GM08714 (cell line): ENCODE measurements at regions not wholly inside any gene's neighbourhood (a gene's known extent, or its start where the extent isn't known, plus 50 kb on each side); places are given as distances from the start of the nearest gene placed in this dataset.
"Not testable (repeated sequence)": the region's sequence is repeated elsewhere in the genome, so short reads cannot be mapped to it uniquely, and the experiment has no call there.

ENCODE experiments used
- H3K4me3 ChIP-seq: fragments of 200-500 bp; sonication (Bioruptor generic); 2 replicates; pipeline ENCODE4 v1.5.1; 2014; ENCODE audit warnings: mild to moderate bottlenecking, low read length, inconsistent platforms
- ZNF274 ChIP-seq: IDR thresholded peaks from 2 replicates; pipeline ENCODE4 v1.6.1; 2012; ENCODE audit warnings: mild to moderate bottlenecking, low read depth, low read length

GRCh38 chrX:825991-826390, 195.4 kb downstream of the SHOX start:
- TF ChIP-seq ZNF274 = no peak
- no peak overlapping the region for H3K4me3 ChIP-seq

- H3K4me3 ChIP-seq = not testable (repeated sequence)
Observed at GRCh38 chrX:823073-823472, 192.5 kb downstream of the SHOX start.

GRCh38 chrX:821327-822107, 190.9 kb downstream of the SHOX start:
- no peak overlapping the region for H3K4me3 ChIP-seq
- TF ChIP-seq ZNF274 = no peak

- H3K4me3 ChIP-seq = no peak overlapping the region
- TF ChIP-seq ZNF274 = no peak
Observed at GRCh38 chrX:819684-820083, 189.1 kb downstream of the SHOX start.

GRCh38 chrX:817759-818300, 187.2 kb downstream of the SHOX start:
- no peak for TF ChIP-seq ZNF274
- no peak overlapping the region for H3K4me3 ChIP-seq

- not testable (repeated sequence) for H3K4me3 ChIP-seq
Observed at GRCh38 chrX:817147-817546, 186.6 kb downstream of the SHOX start.

- no peak overlapping the region for H3K4me3 ChIP-seq
- TF ChIP-seq ZNF274 = no peak
Observed at GRCh38 chrX:816411-816810, 185.8 kb downstream of the SHOX start.

- no peak for TF ChIP-seq ZNF274
- no peak overlapping the region for H3K4me3 ChIP-seq
Observed at GRCh38 chrX:810186-810585, 179.6 kb downstream of the SHOX start.

GRCh38 chrX:809081-809480, 178.5 kb downstream of the SHOX start:
- TF ChIP-seq ZNF274 = no peak
- H3K4me3 ChIP-seq = no peak overlapping the region

- H3K4me3 ChIP-seq = no peak overlapping the region
- TF ChIP-seq ZNF274 = no peak
Observed at GRCh38 chrX:806586-806985, 176.0 kb downstream of the SHOX start.

GRCh38 chrX:805988-806387, 175.4 kb downstream of the SHOX start:
- no peak overlapping the region for H3K4me3 ChIP-seq
- TF ChIP-seq ZNF274 = no peak

- TF ChIP-seq ZNF274 = no peak
- H3K4me3 ChIP-seq = no peak overlapping the region
Observed at GRCh38 chrX:805103-805670, 174.6 kb downstream of the SHOX start.

GRCh38 chrX:802846-803245, 172.3 kb downstream of the SHOX start:
- no peak overlapping the region for H3K4me3 ChIP-seq
- TF ChIP-seq ZNF274 = no peak

GRCh38 chrX:799808-800207, 169.2 kb downstream of the SHOX start:
- TF ChIP-seq ZNF274 = no peak
- no peak overlapping the region for H3K4me3 ChIP-seq

GRCh38 chrX:794311-794710, 163.7 kb downstream of the SHOX start:
- no peak overlapping the region for H3K4me3 ChIP-seq
- TF ChIP-seq ZNF274 = no peak
